NCI-H1694 (cell line): ENCODE measurements at regions not wholly inside any gene's neighbourhood (a gene's known extent, or its start where the extent isn't known, plus 50 kb on each side); places are given as distances from the start of the nearest gene placed in this dataset.
A peak's percentile ranks its signal among the peaks of the same experiment; 100 is the strongest.

Source experiments
- DNase-seq: peaks from one replicate; lab custom pipeline; 2025; lab: John Stamatoyannopoulos, UW

DNA sequence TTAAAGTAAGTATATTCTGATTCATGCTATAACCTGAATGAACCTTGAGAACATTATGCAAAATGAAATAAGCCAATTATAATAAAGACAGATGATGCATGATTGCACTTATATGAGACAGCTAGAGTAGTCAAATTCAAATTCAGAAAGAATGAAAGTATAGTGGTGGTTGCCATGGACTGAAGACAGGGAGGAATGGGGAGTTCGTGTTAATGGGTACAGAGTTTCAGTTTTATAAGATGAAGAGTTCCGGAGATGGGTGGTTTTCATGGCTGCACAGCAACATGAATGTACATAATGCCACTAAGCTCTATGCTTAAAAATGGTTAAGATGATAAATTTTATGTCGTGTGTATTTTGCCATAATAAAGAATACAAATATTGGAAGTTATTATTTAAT, 751.2 kb downstream of the TSN start:
- no peak for DNase-seq

DNA sequence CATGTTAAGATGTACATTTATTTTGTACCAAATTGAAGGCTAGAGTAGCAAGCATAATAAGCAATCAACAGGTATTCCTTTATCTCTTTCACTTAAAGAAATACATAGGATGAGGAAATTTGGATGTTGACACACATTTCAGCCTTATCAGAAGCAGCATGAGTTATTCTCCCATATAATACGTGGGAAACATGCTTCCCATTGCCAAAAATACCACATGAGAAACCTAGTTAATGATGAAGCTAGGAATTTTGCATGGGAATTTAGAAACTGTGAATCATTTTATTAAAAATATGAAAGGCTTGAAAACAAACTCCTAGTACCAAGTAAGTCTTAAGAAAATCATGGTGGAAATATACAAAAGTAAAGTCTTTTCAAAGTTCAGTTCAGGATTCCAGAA, 751.8 kb downstream of the TSN start:
- no peak for DNase-seq

DNA sequence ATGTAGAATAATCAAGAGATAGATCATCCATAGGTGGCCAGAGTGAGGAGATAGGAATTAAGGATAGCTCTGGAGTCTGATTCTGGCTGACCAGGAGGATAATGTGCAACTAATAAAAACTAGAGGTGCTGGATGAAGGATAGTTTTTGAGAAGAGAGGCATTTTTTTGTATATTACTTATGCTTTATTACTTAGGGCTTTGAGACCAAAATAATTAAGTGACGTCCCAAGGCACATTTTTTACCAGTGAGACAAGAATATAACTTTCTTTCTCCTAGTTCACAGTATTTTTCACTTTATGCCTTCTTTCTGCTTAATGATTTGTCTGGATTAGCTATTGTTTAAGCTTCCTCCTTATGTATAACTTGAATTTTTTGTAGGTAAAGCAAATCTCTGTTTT, 756.6 kb downstream of the TSN start:
- DNase-seq: no peak

DNA sequence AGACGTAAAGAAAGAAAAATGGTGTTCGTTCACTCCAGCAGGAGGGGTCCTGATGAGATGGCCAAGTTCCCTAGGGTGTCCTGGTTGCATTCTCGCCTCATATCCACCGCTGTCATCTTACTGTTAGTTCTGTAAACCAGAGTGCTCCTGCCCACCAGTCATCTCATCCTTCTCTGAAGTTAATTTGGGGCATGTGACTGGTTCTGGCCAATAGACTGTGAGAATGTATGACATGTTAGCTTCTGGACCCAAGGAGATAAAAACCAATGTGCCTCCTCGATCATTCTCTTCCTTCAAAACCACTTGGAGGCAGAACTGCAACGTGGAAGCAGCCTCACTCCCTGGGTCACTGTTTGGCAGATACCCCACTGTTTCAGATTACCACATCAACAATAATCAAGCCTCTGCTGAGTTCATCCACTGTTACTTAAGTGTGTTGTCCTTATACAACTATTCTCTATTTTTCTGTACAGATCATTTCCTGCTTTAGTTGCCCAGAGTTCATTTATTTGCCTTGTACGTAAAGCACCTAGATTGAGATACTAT, 759.1 kb downstream of the TSN start:
- DNase-seq: no peak

- no peak for DNase-seq
These were observed 760.4 kb downstream of the TSN start for GRCh38 chr2:122515731-122516290.

- DNase-seq: no peak
These were observed 761.3 kb downstream of the TSN start for GRCh38 chr2:122516775-122517174.

DNA sequence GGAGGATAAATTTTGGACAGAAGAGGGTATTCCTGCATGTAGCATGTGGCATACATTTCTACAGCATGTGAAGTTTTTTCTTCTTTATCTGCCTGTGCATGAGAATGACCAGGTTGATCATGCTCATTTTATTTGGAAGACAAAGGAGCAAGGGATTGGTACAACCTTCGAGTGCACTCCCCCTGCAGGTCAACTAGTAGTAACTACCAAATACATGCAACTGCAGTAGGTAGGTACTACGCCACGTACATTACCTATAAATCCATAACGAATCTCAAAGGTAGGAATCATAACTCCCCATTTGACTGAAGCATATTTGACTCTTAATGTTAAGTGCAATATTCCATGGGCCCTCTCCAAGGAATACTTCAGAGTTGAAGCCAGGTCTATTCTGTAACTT, 763.9 kb downstream of the TSN start:
- peak; percentile 4 for DNase-seq

GRCh38 chr2:122519821-122520611, 764.6 kb downstream of the TSN start:
- no peak for DNase-seq

DNA sequence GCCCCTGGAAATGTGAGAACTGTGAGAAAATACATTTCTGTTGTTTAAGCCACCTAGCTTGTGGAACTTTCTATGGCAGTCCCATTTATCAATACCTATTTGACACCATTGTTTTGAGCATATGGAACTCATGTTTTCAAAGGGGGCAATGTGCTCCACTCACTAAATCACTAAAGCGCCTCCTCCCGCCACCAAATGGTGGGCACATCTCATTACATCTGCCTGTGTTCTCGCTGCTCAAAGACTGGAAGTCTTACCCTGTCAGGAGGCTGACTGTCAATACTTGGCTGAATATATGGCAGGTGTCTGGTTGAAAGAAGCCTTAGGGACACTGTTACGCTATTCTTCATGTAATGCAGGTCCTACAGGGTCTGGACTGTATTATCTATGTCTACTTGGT, 767.7 kb downstream of the TSN start:
- DNase-seq: no peak

DNA sequence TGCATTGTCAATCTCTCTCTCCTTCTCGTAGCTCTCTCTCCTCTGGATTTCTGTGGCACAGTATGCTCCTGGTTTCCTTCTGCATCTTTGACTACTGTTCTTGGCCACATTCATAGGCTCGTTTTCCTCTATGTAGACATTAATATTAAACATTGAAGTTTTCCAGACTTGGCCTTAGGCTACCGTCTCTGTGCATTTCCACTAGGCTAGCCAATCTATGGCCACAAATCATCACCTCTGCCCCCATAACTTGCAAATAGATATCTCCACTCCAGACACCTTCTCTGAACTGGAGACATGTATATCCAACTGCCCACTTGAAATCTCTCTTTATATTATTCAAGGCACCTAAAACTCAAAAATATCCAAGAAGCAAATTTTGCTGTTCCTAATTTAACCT, 768.5 kb downstream of the TSN start:
- DNase-seq: no peak

- no peak for DNase-seq
These were observed 769.9 kb downstream of the TSN start for GRCh38 chr2:122525336-122525735.

GRCh38 chr2:122528061-122528460, 772.6 kb downstream of the TSN start:
- DNase-seq: no peak

GRCh38 chr2:122528958-122529705, 773.7 kb downstream of the TSN start:
- DNase-seq: no peak

DNA sequence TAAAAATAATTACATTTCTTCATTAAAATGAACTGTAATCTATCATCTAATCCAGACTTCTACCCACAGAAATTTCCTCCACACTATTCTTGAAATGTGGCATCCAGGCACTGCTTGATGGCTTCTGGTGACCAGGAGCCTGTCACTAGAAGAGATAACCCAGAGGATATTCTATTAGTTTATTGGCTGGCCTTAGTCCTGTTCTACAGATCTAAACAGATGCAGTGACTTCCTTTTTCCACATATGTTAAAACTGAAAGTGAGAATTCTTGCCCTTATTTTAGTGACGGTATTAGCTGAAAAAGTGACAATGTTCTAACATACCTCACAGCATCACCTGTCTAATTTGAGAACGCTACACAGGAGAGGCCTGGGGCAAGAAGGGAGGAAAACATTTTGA, 775.4 kb downstream of the TSN start:
- DNase-seq: no peak

- no peak for DNase-seq
These were observed 776.0 kb downstream of the TSN start for GRCh38 chr2:122531290-122532071.

- no peak for DNase-seq
These were observed 776.6 kb downstream of the TSN start for GRCh38 chr2:122532072-122532344.

DNA sequence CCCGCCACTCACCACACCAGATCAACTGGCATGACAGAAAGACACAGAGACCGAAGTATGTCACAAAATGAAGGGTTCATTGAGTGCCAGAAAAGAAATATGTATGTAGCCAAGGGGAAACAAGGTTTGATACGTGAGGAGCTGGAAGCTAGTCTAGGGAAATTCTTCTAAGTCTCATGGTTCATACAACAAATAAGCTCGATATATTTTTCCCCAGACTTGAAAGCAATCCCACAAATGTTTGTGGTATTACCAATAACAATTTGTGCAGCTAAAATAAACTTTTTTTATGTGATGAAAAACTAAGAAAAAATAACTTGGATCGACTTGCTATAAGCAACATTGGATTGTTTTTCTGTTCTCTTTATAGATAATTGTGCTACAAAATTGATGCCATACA, 777.0 kb downstream of the TSN start:
- no peak for DNase-seq

- no peak for DNase-seq
These were observed 780.6 kb downstream of the TSN start for GRCh38 chr2:122535960-122536505.

- no peak for DNase-seq
These were observed 783.9 kb downstream of the TSN start for GRCh38 chr2:122539311-122539710.

- no peak for DNase-seq
These were observed 784.5 kb downstream of the TSN start for GRCh38 chr2:122539920-122540319.

DNA sequence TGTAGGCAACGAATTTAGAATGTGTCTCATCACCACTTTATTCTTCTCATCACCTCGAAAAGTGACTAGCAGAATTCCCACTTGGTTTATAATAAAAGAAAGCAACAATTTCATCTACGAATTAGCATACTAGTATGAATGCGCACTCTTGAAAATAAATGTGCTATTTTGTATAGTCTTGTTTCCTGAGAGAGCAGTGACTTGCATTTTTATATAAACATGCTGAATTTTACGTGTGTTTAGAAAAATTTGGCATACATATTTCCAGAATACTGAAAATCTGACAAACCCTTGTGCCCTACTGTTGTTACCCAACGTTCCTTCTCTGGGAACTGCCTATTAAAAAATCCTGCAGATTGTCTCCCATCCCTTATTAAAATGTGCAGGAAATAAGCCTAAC, 786.8 kb downstream of the TSN start:
- DNase-seq: no peak

GRCh38 chr2:122542646-122543045, 787.2 kb downstream of the TSN start:
- no peak for DNase-seq
